ENCODE measurements at regions not wholly inside any gene's neighbourhood (a gene's known extent, or its start where the extent isn't known, plus 50 kb on each side); places are given as distances from the start of the nearest gene placed in this dataset.

DNA sequence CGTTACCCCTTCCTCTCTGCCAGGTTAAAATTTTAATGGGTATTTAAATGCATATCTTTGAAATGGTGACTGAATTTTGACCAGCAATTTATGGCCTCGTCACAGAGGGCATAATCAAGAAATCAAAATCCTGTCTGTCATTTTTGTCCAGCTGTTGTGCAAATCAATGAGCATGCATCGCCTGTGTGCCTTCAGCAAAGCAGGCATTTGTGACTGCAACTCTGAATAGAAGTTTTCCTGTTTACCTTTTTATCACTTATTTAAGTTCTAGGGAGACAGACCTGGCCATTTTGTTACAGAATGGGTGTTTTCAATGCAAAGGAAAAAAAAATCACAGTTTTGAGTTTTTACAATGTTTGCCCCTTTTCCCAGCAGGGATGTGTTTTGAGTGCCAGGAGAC is 107.4 kb downstream of the PPM1A start:
- Histone ChIP-seq H3K9me3 (ENCODE audit: insufficient read depth, low read length) (no peaks in the 10 kb centered on the region), H3K9ac (ENCODE audit: low read length) (no peak overlapping the region), H3K79me2 (ENCODE audit: low read length) (no peaks in the 10 kb centered on the region), H3K4me1 (ENCODE audit: low read length) (no peaks in the 10 kb centered on the region), H3K4me3 (ENCODE audit: low read length) (no peak overlapping the region), H4K20me1 (ENCODE audit: insufficient read depth, low read length) (no peaks in the 10 kb centered on the region), H2AFZ (ENCODE audit: low read depth, low read length) (no peak overlapping the region), H3K36me3 (replicated peaks; ENCODE audit: low read depth, low read length) (no peaks in the 10 kb centered on the region), H3K27me3 (ENCODE audit: low read depth, low read length) (peaks cover 7% of the 10 kb centered on the region), H3K4me2 (ENCODE audit: low read length) (no peak overlapping the region), H3K27ac (ENCODE audit: low read length) (no peak overlapping the region)
- TF ChIP-seq, protein P1, sequence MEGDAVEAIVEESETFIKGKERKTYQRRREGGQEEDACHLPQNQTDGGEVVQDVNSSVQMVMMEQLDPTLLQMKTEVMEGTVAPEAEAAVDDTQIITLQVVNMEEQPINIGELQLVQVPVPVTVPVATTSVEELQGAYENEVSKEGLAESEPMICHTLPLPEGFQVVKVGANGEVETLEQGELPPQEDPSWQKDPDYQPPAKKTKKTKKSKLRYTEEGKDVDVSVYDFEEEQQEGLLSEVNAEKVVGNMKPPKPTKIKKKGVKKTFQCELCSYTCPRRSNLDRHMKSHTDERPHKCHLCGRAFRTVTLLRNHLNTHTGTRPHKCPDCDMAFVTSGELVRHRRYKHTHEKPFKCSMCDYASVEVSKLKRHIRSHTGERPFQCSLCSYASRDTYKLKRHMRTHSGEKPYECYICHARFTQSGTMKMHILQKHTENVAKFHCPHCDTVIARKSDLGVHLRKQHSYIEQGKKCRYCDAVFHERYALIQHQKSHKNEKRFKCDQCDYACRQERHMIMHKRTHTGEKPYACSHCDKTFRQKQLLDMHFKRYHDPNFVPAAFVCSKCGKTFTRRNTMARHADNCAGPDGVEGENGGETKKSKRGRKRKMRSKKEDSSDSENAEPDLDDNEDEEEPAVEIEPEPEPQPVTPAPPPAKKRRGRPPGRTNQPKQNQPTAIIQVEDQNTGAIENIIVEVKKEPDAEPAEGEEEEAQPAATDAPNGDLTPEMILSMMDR (IDR thresholded peaks at IDR 0.05; ENCODE audit: low read depth, low read length): no peak
- no peak for TF ChIP-seq EZH2phosphoT487 (IDR thresholded peaks at IDR 0.05; ENCODE audit: low read depth)

DNA sequence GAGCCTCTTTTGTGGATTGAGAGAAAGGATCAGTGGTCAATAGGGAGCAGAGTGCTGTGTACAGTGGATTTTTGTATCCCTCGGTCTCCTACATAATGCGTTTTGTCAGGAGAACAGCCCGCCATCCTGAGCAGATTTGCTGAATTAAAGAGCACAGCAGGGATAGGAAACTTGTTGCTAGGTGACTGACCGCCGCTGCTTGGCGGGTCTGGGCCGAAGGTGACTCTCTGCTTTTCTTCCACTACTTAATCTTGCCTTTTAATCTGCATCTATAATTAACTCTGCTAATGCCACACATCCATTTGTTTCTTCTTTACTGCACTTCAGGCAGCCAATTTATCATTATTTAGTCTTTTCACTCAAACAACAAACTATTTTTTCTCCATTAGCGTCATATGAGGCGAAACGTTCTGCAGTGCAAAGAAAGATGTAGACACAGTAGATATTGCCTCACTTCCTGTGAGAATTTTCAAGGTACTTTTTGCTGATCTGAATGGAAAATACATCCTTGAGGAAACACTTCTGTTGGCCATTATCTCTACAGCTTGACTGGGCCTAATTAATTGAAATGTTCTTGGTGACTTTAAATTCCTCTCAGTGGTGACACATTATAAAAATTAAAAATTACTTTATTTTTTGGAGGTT is 108.0 kb downstream of the PPM1A start:
- Histone ChIP-seq H3K4me1 (ENCODE audit: low read length) (no peaks in the 10 kb centered on the region), H4K20me1 (ENCODE audit: insufficient read depth, low read length) (no peaks in the 10 kb centered on the region), H2AFZ (ENCODE audit: low read depth, low read length) (no peak overlapping the region), H3K27me3 (ENCODE audit: low read depth, low read length) (peaks cover under 1% of the 10 kb centered on the region; the same call in 1 of the 2 replicates), H3K27ac (ENCODE audit: low read length) (no peak overlapping the region), H3K79me2 (ENCODE audit: low read length) (no peaks in the 10 kb centered on the region), H3K4me2 (ENCODE audit: low read length) (no peak overlapping the region), H3K9ac (ENCODE audit: low read length) (no peak overlapping the region), H3K9me3 (ENCODE audit: insufficient read depth, low read length) (no peaks in the 10 kb centered on the region), H3K4me3 (ENCODE audit: low read length) (no peak overlapping the region), H3K36me3 (replicated peaks; ENCODE audit: low read depth, low read length) (no peaks in the 10 kb centered on the region)
- TF ChIP-seq EZH2phosphoT487 (IDR thresholded peaks at IDR 0.05; ENCODE audit: low read depth): no peak
- TF ChIP-seq, protein P1 (IDR thresholded peaks at IDR 0.05; ENCODE audit: low read depth, low read length): no peak

DNA sequence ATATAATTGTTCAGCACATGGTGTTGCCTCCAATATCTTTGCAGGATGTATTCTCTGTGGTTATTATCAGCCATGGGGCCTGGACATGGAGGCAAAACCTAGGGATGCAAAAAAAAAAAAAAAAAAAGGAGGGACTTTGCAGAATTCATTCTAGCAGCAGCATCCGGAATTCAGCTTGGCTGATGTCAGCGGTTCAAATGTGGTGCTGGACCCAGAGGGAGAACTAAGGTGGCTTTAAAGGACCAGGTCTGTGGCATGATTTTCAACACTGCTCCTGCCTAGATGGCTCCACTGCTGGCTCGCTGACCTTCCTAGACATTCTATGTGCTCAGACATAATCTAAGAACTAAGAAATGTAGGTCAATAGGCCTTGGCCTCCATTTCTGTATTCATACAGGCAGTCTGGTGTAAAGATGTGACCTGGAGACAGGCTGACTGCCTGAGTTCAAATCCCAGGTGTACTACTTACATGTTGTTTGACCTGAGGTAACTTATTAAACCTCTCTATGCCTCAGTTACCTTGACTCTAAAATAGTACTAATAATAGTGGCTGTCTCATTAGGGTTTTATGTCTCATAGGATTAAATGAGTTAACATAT is 108.6 kb downstream of the PPM1A start:
- Histone ChIP-seq H3K4me1 (ENCODE audit: low read length) (no peaks in the 10 kb centered on the region), H4K20me1 (ENCODE audit: insufficient read depth, low read length) (no peaks in the 10 kb centered on the region), H3K4me2 (ENCODE audit: low read length) (no peak overlapping the region), H3K4me3 (ENCODE audit: low read length) (no peak overlapping the region), H3K27ac (ENCODE audit: low read length) (no peak overlapping the region), H3K36me3 (replicated peaks; ENCODE audit: low read depth, low read length) (no peaks in the 10 kb centered on the region), H3K79me2 (ENCODE audit: low read length) (no peaks in the 10 kb centered on the region), H3K27me3 (ENCODE audit: low read depth, low read length) (no peaks in the 10 kb centered on the region), H3K9me3 (ENCODE audit: insufficient read depth, low read length) (no peaks in the 10 kb centered on the region), H2AFZ (ENCODE audit: low read depth, low read length) (no peak overlapping the region), H3K9ac (ENCODE audit: low read length) (no peak overlapping the region)
- TF ChIP-seq EZH2phosphoT487 (IDR thresholded peaks at IDR 0.05; ENCODE audit: low read depth): no peak

DNA sequence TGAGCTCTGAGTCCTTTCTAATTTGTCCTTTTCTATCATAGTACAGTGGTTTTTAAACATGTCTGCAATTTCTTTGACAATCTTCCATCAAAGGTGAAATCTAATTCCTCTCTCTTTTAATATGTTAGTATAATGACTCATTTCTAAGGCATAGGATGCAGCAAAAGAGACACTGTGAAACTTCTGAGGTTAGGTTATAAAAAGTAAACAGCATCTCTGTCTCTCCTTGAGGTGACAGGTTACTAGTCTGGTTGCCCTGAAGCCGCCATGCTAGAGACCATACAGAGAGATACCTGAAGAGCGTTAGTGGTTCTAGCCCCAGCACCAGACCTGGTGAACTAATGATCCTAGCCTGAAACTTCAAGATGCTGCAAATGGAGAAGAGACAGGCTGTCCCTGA is 114.3 kb downstream of the PPM1A start:
- Histone ChIP-seq H3K4me2 (ENCODE audit: low read length) (no peak overlapping the region), H2AFZ (ENCODE audit: low read depth, low read length) (no peak overlapping the region), H4K20me1 (ENCODE audit: insufficient read depth, low read length) (no peaks in the 10 kb centered on the region), H3K9me3 (ENCODE audit: insufficient read depth, low read length) (no peaks in the 10 kb centered on the region), H3K27ac (ENCODE audit: low read length) (no peak overlapping the region), H3K36me3 (replicated peaks; ENCODE audit: low read depth, low read length) (no peaks in the 10 kb centered on the region), H3K4me1 (ENCODE audit: low read length) (no peaks in the 10 kb centered on the region), H3K9ac (ENCODE audit: low read length) (no peak overlapping the region), H3K4me3 (ENCODE audit: low read length) (no peak overlapping the region), H3K27me3 (ENCODE audit: low read depth, low read length) (peaks cover 11% of the 10 kb centered on the region; the same call in 1 of the 2 replicates), H3K79me2 (ENCODE audit: low read length) (no peaks in the 10 kb centered on the region)
- no peak for TF ChIP-seq EZH2phosphoT487 (IDR thresholded peaks at IDR 0.05; ENCODE audit: low read depth)
- TF ChIP-seq, protein P1 (IDR thresholded peaks at IDR 0.05; ENCODE audit: low read depth, low read length): no peak

All from OCI-LY3 (cell line).